22Rv1 (cell line): ENCODE measurements at regions not wholly inside any gene's neighbourhood (a gene's known extent, or its start where the extent isn't known, plus 50 kb on each side); places are given as distances from the start of the nearest gene placed in this dataset.

ENCODE experiments used
- ZFX ChIP-seq: fragments of 450-650 bp; IDR thresholded peaks from 2 replicates; pipeline ENCODE4 v1.6.1; 2017; ENCODE audit warnings: antibody characterized with exemption, borderline replicate concordance
- TF ChIP-seq, protein P1 (sequence below): fragments of 450-650 bp; IDR thresholded peaks from 2 replicates; pipeline ENCODE4 v1.5.1; 2017; ENCODE audit warnings: mild to moderate bottlenecking

DNA sequence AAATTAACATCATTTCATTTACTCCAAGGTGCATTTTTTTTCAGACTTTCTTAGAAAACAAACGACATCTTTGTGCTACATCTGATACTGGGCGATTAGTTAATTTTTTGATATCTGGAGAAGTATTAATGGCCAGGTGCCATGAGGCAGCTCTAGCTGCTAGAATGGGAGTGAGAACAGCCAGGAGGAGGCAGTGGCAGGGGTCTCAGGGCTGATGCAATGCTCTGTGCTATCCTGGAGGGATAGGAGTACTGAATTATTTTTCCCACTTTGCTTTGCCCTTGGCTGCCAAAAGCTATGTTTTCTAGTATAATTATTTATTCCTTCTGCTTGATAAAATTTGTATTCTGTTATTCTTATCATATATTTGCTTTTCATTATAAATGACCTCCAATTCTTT is 133.6 kb upstream of the NOX3 start:
- TF ChIP-seq, protein P1, sequence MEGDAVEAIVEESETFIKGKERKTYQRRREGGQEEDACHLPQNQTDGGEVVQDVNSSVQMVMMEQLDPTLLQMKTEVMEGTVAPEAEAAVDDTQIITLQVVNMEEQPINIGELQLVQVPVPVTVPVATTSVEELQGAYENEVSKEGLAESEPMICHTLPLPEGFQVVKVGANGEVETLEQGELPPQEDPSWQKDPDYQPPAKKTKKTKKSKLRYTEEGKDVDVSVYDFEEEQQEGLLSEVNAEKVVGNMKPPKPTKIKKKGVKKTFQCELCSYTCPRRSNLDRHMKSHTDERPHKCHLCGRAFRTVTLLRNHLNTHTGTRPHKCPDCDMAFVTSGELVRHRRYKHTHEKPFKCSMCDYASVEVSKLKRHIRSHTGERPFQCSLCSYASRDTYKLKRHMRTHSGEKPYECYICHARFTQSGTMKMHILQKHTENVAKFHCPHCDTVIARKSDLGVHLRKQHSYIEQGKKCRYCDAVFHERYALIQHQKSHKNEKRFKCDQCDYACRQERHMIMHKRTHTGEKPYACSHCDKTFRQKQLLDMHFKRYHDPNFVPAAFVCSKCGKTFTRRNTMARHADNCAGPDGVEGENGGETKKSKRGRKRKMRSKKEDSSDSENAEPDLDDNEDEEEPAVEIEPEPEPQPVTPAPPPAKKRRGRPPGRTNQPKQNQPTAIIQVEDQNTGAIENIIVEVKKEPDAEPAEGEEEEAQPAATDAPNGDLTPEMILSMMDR = no peak
- no peak for TF ChIP-seq ZFX
